LNCAP (cell line): ENCODE measurements at regions not wholly inside any gene's neighbourhood (a gene's known extent, or its start where the extent isn't known, plus 50 kb on each side); places are given as distances from the start of the nearest gene placed in this dataset.

Experiments
- CTCF ChIP-seq: fragments of 450-650 bp; IDR thresholded peaks from 2 replicates; pipeline ENCODE4 v1.5.1; 2017; ENCODE audit warnings: mild to moderate bottlenecking

GRCh38 chr10:76729841-76730487 is 907.6 kb downstream of the KCNMA1 start:
- no peak for TF ChIP-seq CTCF

DNA sequence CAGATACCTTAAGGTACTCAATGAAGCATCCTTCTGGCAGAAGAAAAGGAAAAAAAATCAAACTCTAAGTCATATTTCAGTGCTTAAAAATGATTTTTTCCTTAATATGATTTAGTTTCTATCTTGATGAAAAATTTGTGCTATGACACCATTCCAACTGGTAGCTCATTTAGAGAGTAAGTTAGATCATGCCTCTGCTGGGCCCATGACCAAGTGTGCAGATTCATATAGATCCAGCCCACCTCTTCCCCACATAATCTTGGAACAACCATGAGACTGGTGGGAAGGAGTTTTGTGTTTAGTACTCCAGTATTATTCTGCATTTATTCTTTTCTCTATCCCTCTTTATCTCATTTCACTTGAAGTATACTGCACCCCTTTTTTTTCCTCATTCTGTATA is 908.3 kb downstream of the KCNMA1 start:
- no peak for TF ChIP-seq CTCF

- no peak for TF ChIP-seq CTCF
Observed at GRCh38 chr10:76727038-76727437, 910.6 kb downstream of the KCNMA1 start.

- no peak for TF ChIP-seq CTCF
Observed at GRCh38 chr10:76723844-76724243, 913.8 kb downstream of the KCNMA1 start.

- TF ChIP-seq CTCF, result no peak
Observed at GRCh38 chr10:76721891-76722505, 915.6 kb downstream of the KCNMA1 start.

GRCh38 chr10:76719006-76719405 is 918.6 kb downstream of the KCNMA1 start:
- TF ChIP-seq CTCF, result no peak

DNA sequence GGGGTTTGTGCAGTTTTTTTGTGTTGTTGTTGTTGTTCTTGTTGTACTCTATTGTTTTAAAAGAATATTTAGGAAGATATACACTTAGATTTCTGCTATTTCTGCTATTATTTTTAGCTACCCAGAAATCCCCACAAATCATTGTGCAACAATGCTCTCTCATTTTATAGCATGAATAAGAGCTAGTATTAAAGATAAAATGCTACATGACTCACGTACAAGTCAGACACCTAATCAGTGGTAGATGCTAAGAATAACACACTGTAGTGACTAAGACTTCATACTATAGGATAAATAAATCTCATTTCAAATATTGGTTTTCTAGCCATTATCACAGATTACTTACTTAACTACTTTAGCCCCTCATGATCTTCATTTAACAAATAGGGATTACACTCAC is 920.5 kb downstream of the KCNMA1 start:
- TF ChIP-seq CTCF, result no peak
